Peyer's patch (tissue), 4 donors: ENCODE measurements at regions not wholly inside any gene's neighbourhood (a gene's known extent, or its start where the extent isn't known, plus 50 kb on each side); places are given as distances from the start of the nearest gene placed in this dataset.

Experiments used
- CTCF ChIP-seq, 6 experiments: fragments of 450-650 bp in 4 of 6; fragments of 200-600 bp in 2 of 6; sonication (generic) in 1 of 6; IDR thresholded peaks; one replicate each; pipeline ENCODE4 v1.5.1; 2017 to 2019; ENCODE audit warnings: antibody characterized with exemption in 6 of 6, mild to moderate bottlenecking in 3 of 6, moderate library complexity in 1 of 6
- POLR2A ChIP-seq, 2 donors: fragments of 450-650 bp; IDR thresholded peaks; one replicate each; pipeline ENCODE4 v1.5.1; 2017; ENCODE audit warnings: antibody characterized with exemption in 2 of 2, mild to moderate bottlenecking in 2 of 2, moderate library complexity in 2 of 2

GRCh38 chr14:89618330-89618708, 201.3 kb upstream of the FOXN3 start:
- no peak for TF ChIP-seq POLR2A (IDR thresholded peaks at IDR 0.05)
- no peak for TF ChIP-seq CTCF (IDR thresholded peaks at IDR 0.05)
